ENCODE measurements at regions not wholly inside any gene's neighbourhood (a gene's known extent, or its start where the extent isn't known, plus 50 kb on each side); places are given as distances from the start of the nearest gene placed in this dataset.

DNA sequence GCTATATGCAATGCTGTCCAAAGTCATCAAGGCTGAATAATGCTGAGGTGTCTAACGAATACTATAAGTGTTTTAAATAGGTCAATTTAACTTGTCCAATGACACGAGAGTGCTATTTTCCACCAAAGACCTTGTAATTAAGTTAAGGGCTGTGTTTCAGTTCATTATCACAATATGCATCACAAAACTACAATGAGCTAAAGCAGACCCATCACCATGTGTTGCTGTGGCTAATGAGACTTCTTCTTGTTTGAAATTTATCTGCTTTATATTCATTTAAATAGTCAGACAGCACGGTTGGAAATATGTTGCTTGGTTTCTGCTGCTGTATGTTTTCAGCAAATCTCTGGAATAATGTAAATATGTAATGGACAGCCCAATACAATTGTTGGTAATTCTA lies 292.5 kb upstream of the VSTM2A start:
- TF ChIP-seq EZH2 (IDR thresholded peaks at IDR 0.05; ENCODE audit: low read length, unreplicated experiment) = no peak
- TF ChIP-seq CTCF (conservative IDR thresholded peaks at IDR 0.05; ENCODE audit: low read depth, low read length) = no peak
- TF ChIP-seq EZH2phosphoT487 (IDR thresholded peaks at IDR 0.05; ENCODE audit: borderline replicate concordance, low read length) = no peak
